ENCODE measurements at regions not wholly inside any gene's neighbourhood (a gene's known extent, or its start where the extent isn't known, plus 50 kb on each side); places are given as distances from the start of the nearest gene placed in this dataset.

DNA sequence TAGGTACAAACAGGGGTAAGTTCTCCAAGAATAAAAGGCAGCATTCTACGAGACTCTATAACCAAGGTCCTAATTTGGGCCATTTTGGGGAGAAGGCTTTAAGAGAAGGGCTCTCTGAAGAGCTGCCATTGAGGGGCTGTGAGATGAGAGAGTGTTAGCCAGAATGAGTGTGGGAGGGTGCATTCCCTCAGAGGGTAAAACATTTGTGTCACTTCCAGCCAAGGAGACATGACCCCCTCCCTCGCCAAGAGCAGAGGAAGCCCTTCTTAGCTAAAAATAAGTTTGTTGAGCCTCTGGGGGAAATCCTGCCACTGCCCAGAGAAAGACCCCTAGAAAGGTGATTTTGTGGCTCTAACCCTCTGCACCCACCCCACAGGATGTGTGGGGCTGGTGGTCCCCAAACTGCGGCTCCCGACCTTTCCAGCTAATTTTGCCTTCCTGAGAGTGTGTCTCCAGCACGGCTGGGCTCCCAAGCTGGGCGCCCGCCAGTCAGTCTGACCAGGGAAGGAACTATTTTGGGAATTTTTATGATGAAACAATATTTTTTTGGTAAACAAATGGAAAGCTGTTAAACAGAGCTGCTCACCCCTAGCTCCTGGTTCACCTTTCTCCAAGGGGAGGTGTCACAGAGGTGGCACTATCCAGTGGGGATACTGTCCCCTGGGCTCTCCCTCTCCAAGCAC, 65.9 kb upstream of the JDP2 start:
- Histone ChIP-seq H4K20me1 (ENCODE audit: insufficient read depth) (no peaks in the 10 kb centered on the region), H3F3A (replicated peaks; ENCODE audit: insufficient read depth) (no peaks in the 10 kb centered on the region), H3K4me2 (no peak overlapping the region), H3K79me2 (ENCODE audit: insufficient read depth) (no peaks in the 10 kb centered on the region), H3K27me3 (ENCODE audit: insufficient read depth) (peaks cover 17% of the 10 kb centered on the region), H2AFZ (ENCODE audit: low read depth) (no peak overlapping the region), H3K4me1 (ENCODE audit: control insufficient read depth in 1 of 2, insufficient read depth in 2 of 2, low read depth in 1 of 2, low read length in 1 of 2) (no peaks in the 10 kb centered on the region), H3K27ac (ENCODE audit: low read depth in 2 of 2, low read length in 1 of 2) (no peak overlapping the region), H3K36me3 (replicated peaks in 1 of 2; ENCODE audit: control insufficient read depth in 1 of 2, insufficient read depth in 2 of 2, low read length in 1 of 2) (no peaks in the 10 kb centered on the region), H3K4me3 (ENCODE audit: low read depth in 2 of 2, low read length in 1 of 2) (no peak overlapping the region), H3K9me3 (no peaks in the 10 kb centered on the region), H3K9ac (no peak overlapping the region), H3K9me2 (no peaks in the 10 kb centered on the region)
- ChIA-PET POLR2A (no interaction called here), CTCF (interaction anchor here (1.2 kb wide), 1 partner anchor 58 kb away, joined by 3 read pairs; no protein-coding TSS in a partner anchor)
- no peak for DNase-seq
- TF ChIP-seq JUND (IDR thresholded peaks at IDR 0.05): no peak
- no peak for TF ChIP-seq FOSL2 (IDR thresholded peaks at IDR 0.05; ENCODE audit: borderline replicate concordance, low read depth)
- TF ChIP-seq, protein P1, sequence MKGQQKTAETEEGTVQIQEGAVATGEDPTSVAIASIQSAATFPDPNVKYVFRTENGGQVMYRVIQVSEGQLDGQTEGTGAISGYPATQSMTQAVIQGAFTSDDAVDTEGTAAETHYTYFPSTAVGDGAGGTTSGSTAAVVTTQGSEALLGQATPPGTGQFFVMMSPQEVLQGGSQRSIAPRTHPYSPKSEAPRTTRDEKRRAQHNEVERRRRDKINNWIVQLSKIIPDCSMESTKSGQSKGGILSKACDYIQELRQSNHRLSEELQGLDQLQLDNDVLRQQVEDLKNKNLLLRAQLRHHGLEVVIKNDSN (IDR thresholded peaks at IDR 0.05; ENCODE audit: borderline replicate concordance, low read depth): no peak
- TF ChIP-seq, protein P2, sequence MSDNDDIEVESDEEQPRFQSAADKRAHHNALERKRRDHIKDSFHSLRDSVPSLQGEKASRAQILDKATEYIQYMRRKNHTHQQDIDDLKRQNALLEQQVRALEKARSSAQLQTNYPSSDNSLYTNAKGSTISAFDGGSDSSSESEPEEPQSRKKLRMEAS (IDR thresholded peaks at IDR 0.05; ENCODE audit: low read depth): no peak
- no peak for TF ChIP-seq NFIC (IDR thresholded peaks at IDR 0.05; ENCODE audit: borderline replicate concordance)
- TF ChIP-seq POLR2AphosphoS5 (IDR thresholded peaks at IDR 0.05; ENCODE audit: low read depth, low read length): no peak
- no peak for TF ChIP-seq NRF1 (IDR thresholded peaks at IDR 0.05; ENCODE audit: low read depth, low read length)
- TF ChIP-seq CHD2 (IDR thresholded peaks at IDR 0.05; ENCODE audit: low read length, partially characterized antibody): no peak
- TF ChIP-seq SIN3A (IDR thresholded peaks at IDR 0.05; ENCODE audit: borderline replicate concordance, low read depth, low read length): no peak
- TF ChIP-seq YY1 (IDR thresholded peaks at IDR 0.05; ENCODE audit: low read depth): no peak
- no peak for TF ChIP-seq FOXJ3 (CRISPR knock-in tag; IDR thresholded peaks at IDR 0.05)
- no peak for TF ChIP-seq TCF12 (IDR thresholded peaks at IDR 0.05)
- TF ChIP-seq, protein P3, sequence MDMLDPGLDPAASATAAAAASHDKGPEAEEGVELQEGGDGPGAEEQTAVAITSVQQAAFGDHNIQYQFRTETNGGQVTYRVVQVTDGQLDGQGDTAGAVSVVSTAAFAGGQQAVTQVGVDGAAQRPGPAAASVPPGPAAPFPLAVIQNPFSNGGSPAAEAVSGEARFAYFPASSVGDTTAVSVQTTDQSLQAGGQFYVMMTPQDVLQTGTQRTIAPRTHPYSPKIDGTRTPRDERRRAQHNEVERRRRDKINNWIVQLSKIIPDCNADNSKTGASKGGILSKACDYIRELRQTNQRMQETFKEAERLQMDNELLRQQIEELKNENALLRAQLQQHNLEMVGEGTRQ (IDR thresholded peaks at IDR 0.05; ENCODE audit: borderline replicate concordance, low read depth, low read length): no peak
- TF ChIP-seq SMC3 (IDR thresholded peaks at IDR 0.05; ENCODE audit: low read depth, low read length): no peak
- no peak for TF ChIP-seq EZH2phosphoT487 (IDR thresholded peaks at IDR 0.05; ENCODE audit: borderline replicate concordance, low read depth)
- no peak for TF ChIP-seq MEF2A (IDR thresholded peaks at IDR 0.05; ENCODE audit: borderline replicate concordance, low read depth)
- no peak for TF ChIP-seq ELF1 (IDR thresholded peaks at IDR 0.05)
- TF ChIP-seq, protein P4, sequence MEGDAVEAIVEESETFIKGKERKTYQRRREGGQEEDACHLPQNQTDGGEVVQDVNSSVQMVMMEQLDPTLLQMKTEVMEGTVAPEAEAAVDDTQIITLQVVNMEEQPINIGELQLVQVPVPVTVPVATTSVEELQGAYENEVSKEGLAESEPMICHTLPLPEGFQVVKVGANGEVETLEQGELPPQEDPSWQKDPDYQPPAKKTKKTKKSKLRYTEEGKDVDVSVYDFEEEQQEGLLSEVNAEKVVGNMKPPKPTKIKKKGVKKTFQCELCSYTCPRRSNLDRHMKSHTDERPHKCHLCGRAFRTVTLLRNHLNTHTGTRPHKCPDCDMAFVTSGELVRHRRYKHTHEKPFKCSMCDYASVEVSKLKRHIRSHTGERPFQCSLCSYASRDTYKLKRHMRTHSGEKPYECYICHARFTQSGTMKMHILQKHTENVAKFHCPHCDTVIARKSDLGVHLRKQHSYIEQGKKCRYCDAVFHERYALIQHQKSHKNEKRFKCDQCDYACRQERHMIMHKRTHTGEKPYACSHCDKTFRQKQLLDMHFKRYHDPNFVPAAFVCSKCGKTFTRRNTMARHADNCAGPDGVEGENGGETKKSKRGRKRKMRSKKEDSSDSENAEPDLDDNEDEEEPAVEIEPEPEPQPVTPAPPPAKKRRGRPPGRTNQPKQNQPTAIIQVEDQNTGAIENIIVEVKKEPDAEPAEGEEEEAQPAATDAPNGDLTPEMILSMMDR (IDR thresholded peaks at IDR 0.05): no peak
- TF ChIP-seq TEAD4 (IDR thresholded peaks at IDR 0.05; ENCODE audit: borderline replicate concordance, insufficient read depth): no peak
- WGBS (ENCODE audit: low lambda C conversion rate): 18% methylated on average over 1 of the region's 7 CpGs

Data from SK-N-SH (cell line).